Parathyroid adenoma (tissue), 2 donors: ENCODE measurements at regions not wholly inside any gene's neighbourhood (a gene's known extent, or its start where the extent isn't known, plus 50 kb on each side); places are given as distances from the start of the nearest gene placed in this dataset.

ENCODE experiments used
- H2AFZ ChIP-seq: fragments of 300-600 bp; sonication (generic); one replicate; pipeline ENCODE4 v1.7.0; 2017; ENCODE audit warnings: antibody characterized with exemption, mild to moderate bottlenecking
- H3K27ac ChIP-seq: fragments of 300-600 bp; sonication (generic); one replicate; pipeline ENCODE4 v1.7.0; 2017
- H3K27me3 ChIP-seq: fragments of 300-600 bp; sonication (generic); one replicate; pipeline ENCODE4 v1.7.0; 2017; ENCODE audit warnings: low read length; ENCODE audit not compliant: control insufficient read depth, insufficient read depth
- H3K36me3 ChIP-seq: fragments of 300-600 bp; sonication (generic); one replicate; pipeline ENCODE4 v1.7.0; 2017; ENCODE audit warnings: low read length; ENCODE audit not compliant: control insufficient read depth, insufficient read depth
- H3K4me1 ChIP-seq: fragments of 300-600 bp; sonication (generic); one replicate; pipeline ENCODE4 v1.7.0; 2017; ENCODE audit warnings: control low read depth
- H3K4me2 ChIP-seq: fragments of 300-600 bp; sonication (generic); one replicate; pipeline ENCODE4 v1.7.0; 2017; ENCODE audit warnings: low read length
- H3K4me3 ChIP-seq: fragments of 300-600 bp; sonication (generic); one replicate; pipeline ENCODE4 v1.7.0; 2017; ENCODE audit warnings: low read depth, low read length
- H3K79me2 ChIP-seq: fragments of 300-600 bp; sonication (generic); one replicate; pipeline ENCODE4 v1.7.0; 2017; ENCODE audit warnings: control low read depth
- H3K9ac ChIP-seq: fragments of 300-600 bp; sonication (generic); one replicate; pipeline ENCODE4 v1.7.0; 2017; ENCODE audit warnings: mild to moderate bottlenecking
- H3K9me3 ChIP-seq: fragments of 300-600 bp; sonication (generic); one replicate; pipeline ENCODE4 v1.7.0; 2017; ENCODE audit warnings: low read length; ENCODE audit not compliant: control insufficient read depth
- CTCF ChIP-seq: fragments of 300-600 bp; sonication (generic); IDR thresholded peaks from one replicate; pipeline ENCODE4 v1.7.0; 2017; ENCODE audit warnings: antibody characterized with exemption, mild to moderate bottlenecking
- donor health status: primary hyperparathyroidism.

GRCh38 chr5:171588046-171588445, 168.6 kb downstream of the FGF18 start:
- no peak for TF ChIP-seq CTCF
- no peak overlapping the region for H2AFZ ChIP-seq
- H3K9ac ChIP-seq = no peak overlapping the region
- no peaks in the 10 kb centered on the region for H3K9me3 ChIP-seq
- H3K79me2 ChIP-seq = no peaks in the 10 kb centered on the region
- no peak overlapping the region for H3K4me2 ChIP-seq
- no peaks in the 10 kb centered on the region for H3K27me3 ChIP-seq
- no peaks in the 10 kb centered on the region for H3K4me1 ChIP-seq
- no peak overlapping the region for H3K4me3 ChIP-seq
- no peak overlapping the region for H3K27ac ChIP-seq
- no peaks in the 10 kb centered on the region for H3K36me3 ChIP-seq

DNA sequence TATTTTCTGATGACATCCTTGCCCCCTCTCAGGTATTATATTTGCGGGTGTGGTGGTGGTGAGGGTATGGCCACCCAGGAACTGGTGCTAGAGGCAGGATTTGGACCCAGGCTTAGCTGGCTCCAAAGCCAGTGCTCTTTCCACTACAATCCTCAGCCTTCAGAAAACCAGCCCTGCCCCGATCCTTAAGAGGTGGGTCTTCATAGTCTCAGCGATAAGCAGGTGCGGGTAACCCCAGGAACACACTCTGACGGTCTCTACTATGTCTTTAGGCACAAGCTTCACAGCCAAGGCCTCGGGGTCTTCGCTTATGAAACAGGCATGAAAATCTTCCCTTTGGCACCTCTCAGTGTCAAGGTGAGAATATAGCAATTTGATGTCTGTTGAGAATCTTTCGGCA, 169.3 kb downstream of the FGF18 start:
- no peak for TF ChIP-seq CTCF
- no peak overlapping the region for H3K27ac ChIP-seq

DNA sequence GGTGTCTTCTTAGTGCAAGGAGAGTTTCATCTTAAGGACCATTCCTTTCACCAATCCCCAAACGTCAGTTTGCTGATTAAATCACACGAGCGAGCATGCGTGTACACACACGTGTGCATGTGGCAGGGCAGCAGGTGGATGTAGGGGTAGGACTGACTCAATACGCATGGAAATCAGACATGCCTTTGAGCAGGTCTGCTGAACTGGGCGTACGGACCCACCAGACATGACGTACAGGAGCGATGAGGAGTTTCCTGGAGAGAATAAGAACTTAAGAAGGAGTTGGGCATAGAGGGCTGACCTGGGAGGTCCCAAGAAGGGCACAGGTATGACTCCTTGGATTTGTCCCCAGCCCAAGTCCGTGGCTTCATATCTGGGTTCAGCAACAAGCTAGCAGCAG, 170.0 kb downstream of the FGF18 start:
- Histone ChIP-seq H3K4me3 (no peak overlapping the region), H3K4me2 (no peak overlapping the region), H3K9me3 (no peaks in the 10 kb centered on the region), H3K9ac (no peak overlapping the region), H3K27ac (no peak overlapping the region), H3K4me1 (no peaks in the 10 kb centered on the region), H2AFZ (no peak overlapping the region), H3K27me3 (no peaks in the 10 kb centered on the region), H3K36me3 (no peaks in the 10 kb centered on the region), H3K79me2 (no peaks in the 10 kb centered on the region)
- TF ChIP-seq CTCF = no peak

More for the DNA sequence above, 169.3 kb downstream of the FGF18 start:
- no peak overlapping the region for H3K9ac ChIP-seq
- no peak overlapping the region for H2AFZ ChIP-seq
- no peaks in the 10 kb centered on the region for H3K9me3 ChIP-seq
- H3K79me2 ChIP-seq = no peaks in the 10 kb centered on the region
- H3K27me3 ChIP-seq = no peaks in the 10 kb centered on the region
- H3K36me3 ChIP-seq = no peaks in the 10 kb centered on the region
- no peak overlapping the region for H3K4me2 ChIP-seq
- H3K4me3 ChIP-seq = no peak overlapping the region
- H3K4me1 ChIP-seq = no peaks in the 10 kb centered on the region

GRCh38 chr5:171592076-171592475, 172.6 kb downstream of the FGF18 start:
- Histone ChIP-seq H3K4me1 (no peaks in the 10 kb centered on the region), H3K27me3 (no peaks in the 10 kb centered on the region), H3K9ac (no peak overlapping the region), H3K27ac (no peak overlapping the region), H3K9me3 (no peaks in the 10 kb centered on the region), H3K4me2 (no peak overlapping the region), H3K4me3 (no peak overlapping the region), H3K36me3 (no peaks in the 10 kb centered on the region), H3K79me2 (no peaks in the 10 kb centered on the region), H2AFZ (no peak overlapping the region)
- no peak for TF ChIP-seq CTCF

DNA sequence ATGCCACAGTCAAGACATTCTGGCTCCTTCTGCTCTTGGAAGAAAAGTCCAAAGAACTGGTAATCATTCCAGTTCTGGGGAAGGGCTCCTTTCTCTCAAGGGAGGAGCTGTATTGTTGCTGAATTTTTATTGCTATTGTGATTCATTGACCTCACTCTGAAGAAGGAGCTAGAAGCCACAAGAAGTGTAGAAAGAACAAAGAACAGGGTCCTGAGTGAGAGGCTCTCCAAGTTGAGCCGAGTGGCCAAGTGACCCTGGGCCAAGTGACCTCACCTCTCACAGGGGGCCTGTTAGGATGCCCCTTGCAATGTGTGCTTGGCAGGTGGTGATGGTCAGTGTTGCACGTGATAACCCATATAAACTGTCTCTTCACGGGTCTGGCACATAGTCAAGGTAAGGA, 173.3 kb downstream of the FGF18 start:
- no peak overlapping the region for H3K9ac ChIP-seq
- H2AFZ ChIP-seq = no peak overlapping the region
- no peak for TF ChIP-seq CTCF
- H3K4me3 ChIP-seq = no peak overlapping the region
- no peaks in the 10 kb centered on the region for H3K79me2 ChIP-seq
- H3K9me3 ChIP-seq = no peaks in the 10 kb centered on the region
- H3K36me3 ChIP-seq = no peaks in the 10 kb centered on the region
- no peaks in the 10 kb centered on the region for H3K27me3 ChIP-seq
- no peaks in the 10 kb centered on the region for H3K4me1 ChIP-seq
- no peak overlapping the region for H3K4me2 ChIP-seq
- no peak overlapping the region for H3K27ac ChIP-seq
